ENCODE measurements at regions not wholly inside any gene's neighbourhood (a gene's known extent, or its start where the extent isn't known, plus 50 kb on each side); places are given as distances from the start of the nearest gene placed in this dataset.
"Not testable (repeated sequence)": the region's sequence is repeated elsewhere in the genome, so short reads cannot be mapped to it uniquely, and the experiment has no call there.

DNA sequence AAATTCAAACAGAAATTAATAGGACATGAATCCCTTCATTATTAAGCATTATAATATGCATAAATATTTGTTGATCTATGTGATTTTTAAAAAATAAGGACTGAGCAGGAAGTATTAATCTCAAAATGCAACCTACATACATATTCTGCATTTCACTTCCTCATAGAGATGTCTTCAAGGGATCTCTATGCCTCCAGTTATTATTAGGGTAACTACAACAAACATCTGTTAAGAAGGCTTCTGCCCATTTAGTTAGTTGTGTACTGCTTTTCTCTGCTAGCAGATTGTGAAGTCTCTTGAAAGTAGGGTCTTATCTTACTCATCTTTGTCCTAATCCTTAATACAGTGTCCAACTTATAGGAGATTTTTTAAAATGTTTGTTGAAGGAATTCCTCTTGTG lies 414.1 kb downstream of the ACTL7B start:
- no peak for DNase-seq

DNA sequence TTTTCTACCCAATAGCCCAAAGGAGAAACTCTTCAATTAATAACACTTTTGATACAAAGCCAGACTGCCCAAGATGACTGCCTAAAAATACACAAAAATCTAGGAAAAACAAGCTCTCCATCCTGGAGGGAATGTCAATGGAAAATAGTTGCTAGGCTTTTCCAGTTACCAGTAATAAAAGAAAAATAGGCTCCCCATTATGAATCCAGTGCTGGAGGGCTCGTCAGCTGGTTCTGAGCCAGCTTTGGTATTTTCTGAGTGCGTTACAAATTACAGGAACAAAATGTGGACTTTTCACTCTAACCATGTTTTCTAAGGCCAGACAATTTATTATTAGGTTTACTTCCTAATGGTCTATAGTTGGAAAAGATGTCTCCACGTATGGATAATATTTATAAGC lies 414.5 kb downstream of the ACTL7B start:
- no peak for DNase-seq

DNA sequence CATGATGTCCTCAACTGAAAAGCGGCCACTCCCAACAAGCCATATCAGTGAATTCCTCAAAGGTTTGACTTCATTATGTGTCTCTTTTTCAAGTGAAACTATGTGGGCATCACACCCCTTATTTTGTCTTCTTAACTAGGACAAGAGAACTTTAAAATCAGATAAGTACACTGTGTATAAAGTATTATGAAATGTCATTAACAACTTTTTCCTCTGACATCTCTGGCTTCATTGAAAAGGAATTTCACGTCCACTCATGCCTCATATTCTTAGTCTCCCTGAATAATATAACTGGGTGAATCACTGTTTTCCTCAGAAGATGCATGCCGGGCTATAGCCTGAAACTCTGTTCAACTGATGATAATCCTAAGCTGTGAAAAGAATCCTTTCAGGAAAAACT lies 415.8 kb downstream of the ACTL7B start:
- no peak for DNase-seq

DNA sequence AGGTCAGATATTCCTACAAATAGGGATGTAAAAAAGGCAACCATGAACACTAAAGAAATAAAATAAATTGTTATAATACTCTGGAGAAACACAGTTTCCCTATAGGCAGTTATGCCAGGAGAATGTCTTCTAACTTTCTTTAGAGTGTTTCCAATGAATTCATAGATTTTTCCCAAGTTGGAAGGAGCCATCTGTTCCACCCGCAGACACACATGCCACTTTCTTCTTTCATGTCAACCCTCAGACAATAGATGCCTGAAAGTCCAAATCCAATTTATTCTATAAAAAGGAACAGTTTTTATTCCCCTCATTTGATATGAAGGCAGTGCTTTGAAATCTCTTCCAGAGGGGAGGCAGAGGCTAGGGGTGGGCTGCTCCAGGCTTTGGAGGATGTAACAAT lies 418.1 kb downstream of the ACTL7B start:
- no peak for DNase-seq

DNA sequence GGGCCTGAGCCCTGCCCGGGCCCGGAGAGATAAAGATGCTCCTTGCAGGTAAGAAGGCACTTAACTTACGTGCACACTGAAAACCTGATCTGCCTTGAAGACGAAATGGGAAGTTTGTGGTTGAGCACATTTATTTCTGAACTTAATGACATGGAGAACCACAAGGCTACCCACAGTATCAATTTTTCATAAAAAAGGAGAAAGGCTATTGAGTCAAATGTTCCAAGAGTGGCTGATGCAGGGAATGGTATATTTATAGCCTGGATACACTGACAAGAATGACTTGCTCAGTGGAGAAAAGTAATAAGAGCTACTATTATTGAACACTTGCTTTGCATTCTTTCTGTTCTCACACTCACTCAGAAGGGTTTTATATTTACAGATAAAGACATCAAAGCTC lies 419.3 kb downstream of the ACTL7B start:
- no peak for DNase-seq

DNA sequence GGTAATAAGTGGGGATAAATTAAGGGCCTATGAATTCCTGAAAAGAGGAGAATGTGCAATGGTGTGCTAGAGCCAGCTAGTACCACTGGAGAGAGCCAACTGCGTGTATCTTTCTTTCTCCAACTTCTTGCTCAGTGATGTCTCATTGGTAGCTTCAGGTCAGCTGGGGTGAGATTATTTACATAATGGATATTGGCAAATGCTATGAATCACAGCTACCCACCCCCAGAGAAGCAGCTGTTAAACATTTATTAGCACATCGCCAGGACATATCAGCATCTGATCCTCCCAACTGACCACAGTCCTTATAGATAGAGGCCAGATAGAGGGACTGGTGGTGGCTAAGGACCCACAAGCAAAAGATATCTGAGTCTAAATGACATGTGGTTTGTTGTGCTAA lies 421.3 kb downstream of the ACTL7B start:
- DNase-seq: no peak

DNA sequence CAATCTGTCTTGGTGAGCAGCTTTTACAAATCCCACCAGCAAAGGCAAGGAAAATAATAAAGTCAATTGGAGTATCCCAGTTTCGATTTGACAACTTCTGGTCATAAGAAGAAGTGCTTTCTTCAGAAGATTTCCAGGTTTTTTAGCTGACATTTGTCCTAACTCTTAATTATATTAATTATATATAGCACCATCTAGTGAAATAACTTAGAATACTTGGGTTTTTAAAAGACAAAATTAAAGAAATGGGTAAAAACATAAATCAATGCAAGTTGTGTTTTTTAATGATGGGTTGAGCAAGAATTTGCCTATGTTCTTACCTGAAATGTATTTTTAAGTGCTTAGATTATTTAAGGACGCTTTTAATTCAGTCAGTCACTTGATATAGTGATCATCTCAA lies 421.8 kb downstream of the ACTL7B start:
- DNase-seq: no peak

DNA sequence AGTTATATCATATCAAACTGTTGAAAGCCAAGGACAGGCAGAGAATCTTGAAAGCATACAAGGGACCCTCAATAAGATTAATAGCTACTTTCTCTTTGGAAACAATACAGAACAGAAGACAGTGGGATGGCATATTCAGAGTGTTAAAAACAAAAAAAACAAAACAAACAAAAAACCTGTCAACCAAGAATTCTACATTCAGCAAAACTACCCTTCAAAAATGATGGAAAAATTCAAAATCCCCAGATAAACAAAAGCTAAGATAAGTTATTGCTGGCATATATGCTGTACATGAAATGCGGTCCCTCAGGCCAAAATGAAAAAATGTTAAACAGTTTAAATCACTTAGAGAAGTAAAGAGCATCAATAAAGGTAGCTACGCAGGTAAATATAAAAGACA lies 425.1 kb downstream of the ACTL7B start:
- no peak for DNase-seq

DNA sequence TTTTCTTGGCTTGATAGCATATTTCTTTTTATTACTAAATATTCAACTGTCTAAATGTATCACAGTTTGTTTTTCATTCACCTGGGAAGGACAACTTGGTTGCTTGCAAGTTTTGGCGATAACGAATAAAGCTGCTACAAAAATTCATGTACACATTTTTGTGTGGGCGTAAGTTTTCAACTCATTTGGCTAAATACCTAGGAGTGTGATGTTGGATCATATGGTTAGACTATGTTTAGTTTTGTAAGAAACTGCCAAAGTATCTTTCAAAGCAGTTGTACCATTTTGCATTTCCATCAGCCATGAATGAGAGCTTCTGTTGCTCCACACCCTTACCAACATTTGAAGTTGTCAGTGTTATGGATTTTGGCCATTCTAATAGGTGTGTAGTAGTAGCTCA lies 428.0 kb downstream of the ACTL7B start:
- DNase-seq: no peak

DNA sequence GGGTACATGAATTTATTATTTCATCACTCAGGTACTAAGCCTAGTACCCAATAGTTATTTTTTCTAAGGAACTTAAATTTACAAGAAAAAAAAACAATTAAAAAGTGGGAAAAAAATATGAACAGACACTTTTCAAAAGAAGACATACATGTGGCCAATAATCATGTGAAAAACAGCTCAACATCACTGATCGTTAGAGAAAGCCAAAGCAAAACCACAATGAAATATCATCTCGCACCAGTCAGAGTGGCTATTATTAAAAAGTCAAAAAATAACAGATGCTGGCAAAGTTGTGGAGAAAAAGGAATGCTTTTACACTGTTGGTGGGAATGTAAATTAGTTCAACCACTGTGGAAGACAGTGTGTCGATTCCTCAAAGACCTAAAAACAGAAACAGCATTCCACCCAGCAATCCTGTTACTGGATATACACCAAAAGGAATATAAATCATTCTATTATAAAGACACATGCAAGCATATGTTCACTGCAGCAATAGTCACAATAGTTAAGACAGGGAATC lies 429.3 kb downstream of the ACTL7B start:
- DNase-seq: not testable (repeated sequence)

DNA sequence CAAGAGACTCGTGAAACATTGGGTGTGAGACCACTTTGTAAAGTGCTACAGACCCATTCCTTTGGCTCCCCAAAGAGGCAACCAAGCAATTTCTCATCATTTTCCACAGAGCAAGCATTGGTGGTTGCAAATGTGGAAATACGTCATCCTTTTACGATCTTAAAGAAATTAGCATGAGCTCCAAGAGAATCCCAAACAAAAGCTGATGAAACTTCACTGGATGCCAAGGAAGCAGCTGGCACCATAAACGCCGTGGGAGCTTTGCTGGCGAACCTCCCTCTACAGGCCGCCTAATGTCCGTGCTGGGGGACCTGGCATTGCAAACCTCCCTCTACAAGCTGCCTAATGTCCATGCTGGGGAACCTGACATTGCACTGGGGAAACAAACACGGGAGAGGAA lies 432.4 kb downstream of the ACTL7B start:
- no peak for DNase-seq

DNA sequence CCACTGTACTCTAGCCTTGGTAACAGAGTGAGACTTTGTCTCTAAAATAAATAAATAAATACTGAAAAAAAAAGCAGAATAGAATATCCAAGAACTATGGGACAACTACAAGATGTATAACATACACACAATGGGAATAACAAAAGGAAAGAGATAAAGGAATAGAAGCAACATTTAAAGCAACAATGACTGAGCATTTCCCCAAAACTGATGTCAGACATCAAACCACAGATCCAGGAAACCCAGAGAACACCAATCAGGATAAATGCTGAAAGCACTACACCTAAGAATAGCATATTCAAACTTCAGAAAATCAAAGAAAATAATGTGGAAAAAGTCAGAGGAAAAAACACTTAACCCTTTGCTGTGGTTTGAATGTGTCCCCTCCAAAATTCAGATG lies 436.4 kb downstream of the ACTL7B start:
- no peak for DNase-seq

DNA sequence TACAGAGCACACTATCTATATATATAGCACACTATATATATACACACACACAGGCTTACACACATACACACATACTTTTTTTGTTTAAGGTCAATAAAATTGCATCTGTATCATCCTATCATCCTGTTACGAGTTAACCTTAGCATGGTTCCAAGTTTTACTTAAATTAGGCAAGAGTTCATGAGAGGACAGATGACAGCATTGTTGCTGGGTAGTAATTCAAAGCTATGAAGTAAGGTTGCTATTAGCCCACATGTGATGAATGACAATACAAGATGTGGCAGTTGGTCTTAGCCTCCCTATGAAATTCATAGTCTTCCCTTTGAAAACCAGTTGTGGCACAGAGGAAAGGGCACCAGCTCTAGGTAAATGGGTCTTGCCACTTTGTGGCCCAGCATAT lies 438.1 kb downstream of the ACTL7B start:
- DNase-seq: no peak

DNA sequence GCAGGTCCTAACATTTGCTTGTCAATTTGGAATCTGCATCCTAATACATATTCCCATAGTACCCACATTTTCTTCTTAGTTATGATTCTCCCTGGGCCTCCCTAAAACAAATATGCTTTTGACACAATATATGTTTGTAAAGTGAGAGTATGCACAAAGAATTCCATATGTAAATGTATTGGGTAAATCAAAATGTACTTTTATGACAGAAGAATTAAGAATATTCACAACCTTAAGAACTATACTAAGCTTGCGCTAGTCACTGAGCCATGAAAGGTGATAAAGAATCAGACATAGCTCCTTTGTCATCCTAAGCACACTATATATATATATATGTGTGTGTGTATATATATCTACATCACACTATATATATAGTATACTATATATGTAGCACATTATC lies 438.5 kb downstream of the ACTL7B start:
- DNase-seq: no peak

DNA sequence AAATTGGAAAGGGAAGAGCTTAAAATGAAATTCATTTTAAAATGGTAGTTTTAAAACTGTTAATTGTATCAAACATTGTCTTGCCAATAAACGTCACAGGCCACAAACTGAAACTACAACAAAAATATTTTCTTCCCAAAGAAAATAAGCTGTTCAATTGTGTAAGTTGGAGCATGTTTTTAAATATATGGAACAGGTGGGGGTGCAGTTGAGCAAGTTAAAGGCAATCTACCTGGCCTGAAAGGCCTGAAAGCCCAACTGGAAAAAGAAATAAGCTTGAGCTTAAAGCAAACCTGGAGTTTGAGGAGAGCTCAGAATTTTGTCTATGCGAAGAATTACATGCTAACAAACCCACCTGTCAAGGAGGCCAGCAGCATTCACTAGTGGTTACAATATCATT lies 439.5 kb downstream of the ACTL7B start:
- DNase-seq: no peak

DNA sequence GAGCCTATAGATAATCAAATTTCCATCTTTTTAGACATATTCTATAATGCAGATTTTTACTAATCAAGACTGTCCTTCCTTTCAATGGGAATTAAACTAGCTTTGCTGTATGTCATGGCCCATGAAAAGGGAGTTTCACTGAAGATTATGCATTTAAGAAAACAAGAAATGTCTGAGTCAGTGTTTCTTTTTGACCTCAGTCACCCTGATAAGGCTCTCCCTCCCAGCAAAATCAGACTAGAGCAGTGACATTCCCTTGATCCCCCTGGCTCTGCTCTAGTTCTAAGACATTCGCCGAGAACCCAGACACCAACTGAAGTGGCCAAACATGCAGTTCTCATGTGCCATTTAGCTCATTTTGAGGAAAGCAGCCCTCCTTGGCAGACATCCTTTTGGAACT lies 442.0 kb downstream of the ACTL7B start:
- no peak for DNase-seq

DNA sequence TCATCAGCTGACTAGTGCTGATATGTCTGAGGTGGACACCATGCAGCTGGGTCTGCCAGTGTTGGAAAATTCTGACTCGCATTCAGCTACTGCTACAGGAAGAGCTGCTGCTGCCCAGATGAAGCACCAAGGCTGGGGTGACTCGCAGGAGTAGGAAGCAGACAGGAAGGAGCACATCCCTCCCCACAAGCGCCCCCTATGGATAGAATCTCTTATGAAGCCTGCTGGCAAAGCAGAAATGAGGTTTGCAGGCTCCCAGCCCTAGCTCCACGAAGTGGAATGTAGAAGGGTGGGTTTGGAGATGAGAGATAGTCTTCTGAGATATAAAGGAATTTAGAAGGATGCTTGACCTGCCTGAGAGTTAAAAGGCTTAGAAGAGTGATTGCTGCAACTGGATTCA lies 443.0 kb downstream of the ACTL7B start:
- DNase-seq: no peak

DNA sequence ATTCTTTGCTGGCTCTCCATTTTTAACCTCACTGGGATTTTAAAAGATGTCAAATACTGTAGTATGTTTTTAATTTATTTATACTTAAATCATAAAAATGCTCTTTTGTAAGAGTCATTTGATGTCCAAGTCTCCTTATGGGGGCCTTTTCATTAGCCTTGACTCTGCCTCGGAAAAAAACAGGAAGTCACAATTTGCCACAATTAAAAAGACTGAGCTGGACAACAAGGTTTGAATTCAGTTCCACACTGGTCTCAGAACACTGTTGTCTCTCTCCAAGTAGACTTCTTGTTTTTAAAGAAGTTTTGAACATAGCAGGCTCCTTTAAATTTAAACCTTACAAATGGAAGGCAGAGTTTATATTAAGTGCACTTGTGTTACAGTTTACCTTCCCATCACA lies 444.2 kb downstream of the ACTL7B start:
- DNase-seq: no peak

DNA sequence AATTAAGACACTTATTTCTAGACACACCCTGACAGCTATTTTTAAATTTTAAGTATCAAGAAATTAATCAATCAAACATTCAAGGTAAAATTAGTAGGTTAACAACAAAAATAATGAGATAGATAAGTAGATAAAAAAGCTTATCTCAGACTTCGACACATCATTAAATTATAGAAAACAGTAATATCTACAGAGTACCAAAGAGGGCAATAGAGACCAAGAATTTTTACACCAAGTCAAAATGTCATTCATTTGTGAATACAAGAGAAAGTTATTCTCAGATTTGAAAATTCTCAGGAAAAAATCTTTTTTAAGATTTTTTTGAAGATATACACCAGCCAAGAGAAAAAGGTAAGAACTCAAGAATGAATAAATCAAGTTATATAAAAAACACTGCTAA lies 445.6 kb downstream of the ACTL7B start:
- DNase-seq: no peak

DNA sequence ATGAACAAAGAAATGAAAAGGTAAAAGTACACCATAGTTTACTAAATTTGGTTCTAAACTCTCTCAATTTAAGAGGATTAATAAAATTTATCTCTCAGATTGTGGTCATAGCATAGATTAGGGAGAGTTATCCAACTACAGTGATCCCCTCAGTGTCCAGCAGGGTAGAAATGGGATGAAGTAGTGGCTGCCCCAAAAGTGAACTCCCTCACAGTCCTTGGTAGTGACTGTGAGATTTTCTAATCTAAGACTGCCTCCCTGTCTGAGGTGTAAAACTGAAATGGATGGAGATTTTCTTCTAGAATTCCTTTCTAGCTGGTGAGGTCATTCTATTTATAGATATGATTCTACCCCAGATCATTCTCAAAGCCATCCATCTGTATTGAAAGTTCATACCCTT lies 455.5 kb downstream of the ACTL7B start:
- no peak for DNase-seq

DNA sequence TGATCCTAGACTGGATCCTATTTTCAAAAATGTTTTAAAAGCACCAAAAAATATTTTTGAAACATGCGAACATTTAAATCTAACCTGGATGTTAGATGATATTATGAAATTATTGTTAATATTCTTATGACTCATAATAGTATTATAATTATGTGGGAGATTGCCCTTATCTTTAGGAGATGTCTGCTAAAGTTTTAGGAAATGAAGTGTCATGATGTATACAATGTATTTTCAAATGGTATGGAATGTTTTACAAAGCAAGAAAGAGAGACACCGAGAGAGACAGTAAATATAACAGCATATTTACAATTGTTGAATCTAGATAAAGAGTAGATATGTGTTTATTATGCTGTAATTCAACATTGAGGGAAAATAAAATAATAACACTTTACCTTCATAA lies 455.9 kb downstream of the ACTL7B start:
- DNase-seq: no peak

DNA sequence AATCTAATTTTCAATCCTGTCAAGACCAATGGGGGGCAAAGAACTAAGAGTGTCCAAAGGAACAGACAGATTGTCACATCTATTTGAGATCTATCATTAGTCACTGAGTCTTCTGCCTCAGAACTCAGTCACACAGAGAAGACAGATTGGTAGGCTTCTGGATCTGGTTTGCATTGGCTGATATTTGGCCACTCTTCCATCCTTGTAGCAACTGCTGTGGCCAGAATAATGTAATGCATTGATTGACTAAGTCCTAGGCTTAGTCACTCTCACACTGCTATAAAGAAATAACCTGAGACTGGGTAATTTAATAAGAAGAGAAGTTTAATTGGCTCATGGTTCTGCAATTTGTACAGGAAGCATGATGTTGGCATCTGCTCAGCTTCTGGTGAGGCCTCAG lies 458.5 kb downstream of the ACTL7B start:
- no peak for DNase-seq

DNA sequence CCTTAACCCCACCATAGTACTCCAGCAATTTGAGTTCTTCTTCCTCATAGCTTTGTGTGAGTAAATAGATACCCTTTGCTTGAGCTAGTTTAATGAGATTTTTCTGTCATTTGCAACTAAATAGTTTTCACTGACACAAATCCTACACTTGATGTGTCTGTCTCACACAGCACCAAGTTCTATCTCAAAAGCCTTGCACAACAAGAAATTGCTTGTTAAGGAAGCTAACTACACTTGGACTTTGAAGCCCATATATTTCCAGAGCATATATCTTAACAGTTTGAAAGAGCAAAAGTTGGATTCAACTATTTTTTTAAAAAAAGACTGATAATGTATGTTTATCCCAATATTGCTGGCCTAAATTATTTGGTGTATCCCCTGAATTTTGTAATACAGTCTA lies 459.2 kb downstream of the ACTL7B start:
- DNase-seq: no peak

DNA sequence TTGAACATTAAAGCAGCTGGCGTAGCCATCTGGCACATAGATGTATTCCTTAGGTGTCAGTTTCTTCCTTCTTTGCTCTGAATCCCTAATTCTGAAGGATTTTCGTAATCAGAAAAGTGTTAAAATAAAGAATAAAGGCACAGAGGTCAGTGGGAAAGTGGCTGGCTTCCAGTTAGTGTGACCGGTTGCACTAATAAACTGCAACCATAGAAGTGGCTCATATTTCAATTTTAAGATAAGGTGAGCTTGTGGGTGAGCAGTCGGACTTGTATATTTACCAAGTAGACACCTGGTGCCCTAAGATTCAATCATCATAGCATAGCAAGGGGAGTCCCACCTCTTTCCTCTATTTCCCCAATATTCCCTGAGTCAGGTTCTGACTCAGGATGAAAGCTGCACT lies 459.6 kb downstream of the ACTL7B start:
- DNase-seq: no peak

DNA sequence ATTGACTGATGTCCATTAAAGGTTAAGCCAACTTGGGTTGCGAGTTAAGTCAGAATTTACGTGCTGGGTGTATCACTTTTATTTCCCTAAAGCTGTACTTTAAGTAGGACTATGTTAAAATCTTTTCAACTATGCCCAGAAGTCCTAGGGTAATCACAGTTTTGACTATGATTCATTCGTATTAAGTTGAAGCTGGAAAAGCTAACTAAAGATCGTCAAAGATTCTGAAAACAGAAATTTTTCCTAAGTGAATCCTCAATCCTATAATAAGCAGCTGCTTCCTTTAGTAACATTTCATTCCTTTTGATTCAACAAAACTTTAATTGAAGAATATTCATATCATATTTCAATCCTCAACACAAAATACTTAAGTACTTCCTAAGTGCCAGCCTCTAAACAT lies 460.4 kb downstream of the ACTL7B start:
- no peak for DNase-seq

DNA sequence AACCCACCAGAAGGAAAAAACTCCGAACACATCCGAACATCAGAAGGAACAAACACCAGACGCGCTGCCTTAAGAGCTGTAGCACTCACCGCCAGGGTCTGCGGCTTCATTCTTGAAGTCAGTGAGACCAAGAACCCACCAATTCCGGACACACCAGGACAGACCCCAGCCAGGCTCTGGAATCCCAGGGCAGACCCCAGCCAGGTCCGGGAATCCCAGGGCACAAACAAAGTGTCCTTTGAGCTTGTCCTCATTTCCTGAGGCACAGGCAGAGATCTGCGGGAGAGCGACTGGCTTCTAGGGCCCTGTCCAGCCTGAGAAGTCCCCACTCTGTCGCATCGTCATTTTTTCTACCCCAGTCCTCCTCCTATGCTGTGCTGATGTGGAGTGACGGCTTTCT lies 461.1 kb downstream of the ACTL7B start:
- no peak for DNase-seq
